ENCODE measurements at regions not wholly inside any gene's neighbourhood (a gene's known extent, or its start where the extent isn't known, plus 50 kb on each side); places are given as distances from the start of the nearest gene placed in this dataset.

DNA sequence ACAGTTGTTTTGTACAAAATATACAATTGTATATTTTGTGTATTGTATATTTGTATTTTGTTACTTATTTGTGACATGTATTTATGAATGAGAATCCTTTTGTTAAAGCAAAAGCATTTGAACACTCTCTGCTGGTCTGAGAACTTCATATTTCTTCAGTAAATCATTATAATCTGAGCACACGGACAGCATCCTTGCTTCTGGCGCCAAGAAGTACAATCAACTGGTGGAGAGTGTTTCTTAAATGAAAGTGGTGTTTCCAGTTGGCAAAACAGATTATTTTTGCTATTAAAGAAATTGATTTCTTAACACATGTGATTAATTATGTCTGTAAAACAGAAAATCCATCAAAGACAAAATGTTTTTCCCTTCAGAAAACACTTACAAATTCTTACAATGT is 95.1 kb upstream of the COPS8 start:
- POLR2A ChIA-PET: no interaction called here
- no peak for TF ChIP-seq PKNOX1 (IDR thresholded peaks at IDR 0.05)
- TF ChIP-seq ARNT (IDR thresholded peaks at IDR 0.05): no peak
- TF ChIP-seq SUZ12 (IDR thresholded peaks at IDR 0.05): no peak
- no peak for TF ChIP-seq CTBP1 (IDR thresholded peaks at IDR 0.05; ENCODE audit: borderline replicate concordance)
- no peak for TF ChIP-seq ZNF384 (IDR thresholded peaks at IDR 0.05)
- no peak for DNase-seq (ENCODE audit: extremely low spot score)
- CTCF ChIA-PET: no interaction called here

- ChIA-PET CTCF (interaction anchor here (1.1 kb wide), 1 partner anchor 15 kb away, joined by 3 read pairs; no protein-coding TSS in a partner anchor), POLR2A (no interaction called here)
- DNase-seq (ENCODE audit: extremely low spot score): no peak
- no peak for TF ChIP-seq FOXM1 (IDR thresholded peaks at IDR 0.05; ENCODE audit: borderline replicate concordance)
- TF ChIP-seq ZNF384 (IDR thresholded peaks at IDR 0.05): no peak
- no peak for TF ChIP-seq CTBP1 (IDR thresholded peaks at IDR 0.05; ENCODE audit: borderline replicate concordance)
- TF ChIP-seq TARDBP (IDR thresholded peaks at IDR 0.05): no peak
- no peak for TF ChIP-seq FOXA1 (IDR thresholded peaks at IDR 0.05)
- TF ChIP-seq FOXK2 (IDR thresholded peaks at IDR 0.05): no peak
- no peak for TF ChIP-seq LEF1 (IDR thresholded peaks at IDR 0.05; ENCODE audit: borderline replicate concordance)
- TF ChIP-seq NFRKB (IDR thresholded peaks at IDR 0.05): no peak
Measured at GRCh38 chr2:236991874-236992273, 93.8 kb upstream of the COPS8 start.

DNA sequence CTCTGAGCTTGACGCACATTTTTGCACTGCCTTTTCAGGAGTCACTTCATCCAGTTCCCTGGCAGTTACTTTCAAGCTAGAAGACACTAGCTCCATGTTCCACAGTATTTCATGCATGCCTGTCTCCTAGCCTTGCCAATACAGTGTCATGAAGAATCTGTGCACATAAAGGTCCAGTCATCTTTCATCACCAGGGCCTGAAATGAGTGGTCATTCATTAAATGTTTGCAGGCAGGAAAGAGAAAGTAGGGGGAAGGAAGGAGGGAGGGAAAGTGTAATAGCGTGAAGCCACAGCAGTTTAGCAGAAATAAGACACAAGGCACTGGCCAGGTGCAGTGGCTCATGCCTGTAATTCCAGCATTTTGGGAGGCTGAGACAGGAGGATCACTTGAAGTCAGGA is 92.4 kb upstream of the COPS8 start:
- ChIA-PET CTCF (no interaction called here), POLR2A (no interaction called here)
- no peak for DNase-seq (ENCODE audit: extremely low spot score)
- TF ChIP-seq L3MBTL2 (conservative IDR thresholded peaks at IDR 0.05) (no peak), SP1 (IDR thresholded peaks at IDR 0.05) (no peak), CTBP1 (IDR thresholded peaks at IDR 0.05; ENCODE audit: borderline replicate concordance) (no peak), SUZ12 (IDR thresholded peaks at IDR 0.05) (no peak), FOXA1 (IDR thresholded peaks at IDR 0.05) (no peak), ZNF384 (IDR thresholded peaks at IDR 0.05) (no peak), LEF1 (IDR thresholded peaks at IDR 0.05; ENCODE audit: borderline replicate concordance) (no peak), PKNOX1 (IDR thresholded peaks at IDR 0.05) (no peak), FOXK2 (IDR thresholded peaks at IDR 0.05) (no peak), BHLHE40 (IDR thresholded peaks at IDR 0.05; ENCODE audit: borderline replicate concordance) (no peak), NFRKB (IDR thresholded peaks at IDR 0.05) (no peak), FOXM1 (IDR thresholded peaks at IDR 0.05; ENCODE audit: borderline replicate concordance) (no peak), TARDBP (IDR thresholded peaks at IDR 0.05) (no peak), ARNT (IDR thresholded peaks at IDR 0.05) (no peak), HDGF (IDR thresholded peaks at IDR 0.05; ENCODE audit: borderline replicate concordance) (no peak), ELF4 (IDR thresholded peaks at IDR 0.05) (no peak)

- ChIA-PET CTCF (interaction anchor here (0.6 kb wide), 1 partner anchor 118 kb away, joined by 3 read pairs; no protein-coding TSS in a partner anchor), POLR2A (no interaction called here)
- DNase-seq (ENCODE audit: extremely low spot score): no peak
- TF ChIP-seq CTBP1 (IDR thresholded peaks at IDR 0.05; ENCODE audit: borderline replicate concordance): no peak
- no peak for TF ChIP-seq FOXM1 (IDR thresholded peaks at IDR 0.05; ENCODE audit: borderline replicate concordance)
- no peak for TF ChIP-seq ZNF384 (IDR thresholded peaks at IDR 0.05)
- TF ChIP-seq L3MBTL2 (conservative IDR thresholded peaks at IDR 0.05): no peak
- no peak for TF ChIP-seq TARDBP (IDR thresholded peaks at IDR 0.05)
- TF ChIP-seq NFRKB (IDR thresholded peaks at IDR 0.05): no peak
- TF ChIP-seq ARNT (IDR thresholded peaks at IDR 0.05): no peak
- TF ChIP-seq FOXA1 (IDR thresholded peaks at IDR 0.05): no peak
- no peak for TF ChIP-seq HDGF (IDR thresholded peaks at IDR 0.05; ENCODE audit: borderline replicate concordance)
- no peak for TF ChIP-seq ELF4 (IDR thresholded peaks at IDR 0.05)
- no peak for TF ChIP-seq SUZ12 (IDR thresholded peaks at IDR 0.05)
- TF ChIP-seq LEF1 (IDR thresholded peaks at IDR 0.05; ENCODE audit: borderline replicate concordance): no peak
- no peak for TF ChIP-seq PKNOX1 (IDR thresholded peaks at IDR 0.05)
- no peak for TF ChIP-seq SP1 (IDR thresholded peaks at IDR 0.05)
- TF ChIP-seq BHLHE40 (IDR thresholded peaks at IDR 0.05; ENCODE audit: borderline replicate concordance): no peak
- TF ChIP-seq FOXK2 (IDR thresholded peaks at IDR 0.05): no peak
Measured at GRCh38 chr2:236994361-236994760, 91.3 kb upstream of the COPS8 start.

GRCh38 chr2:236997069-236997715 is 88.5 kb upstream of the COPS8 start:
- POLR2A ChIA-PET: no interaction called here
- TF ChIP-seq HDGF (IDR thresholded peaks at IDR 0.05; ENCODE audit: borderline replicate concordance) (no peak), ZNF384 (IDR thresholded peaks at IDR 0.05) (no peak), NFRKB (IDR thresholded peaks at IDR 0.05) (no peak), FOXM1 (IDR thresholded peaks at IDR 0.05; ENCODE audit: borderline replicate concordance) (no peak), SP1 (IDR thresholded peaks at IDR 0.05) (no peak), L3MBTL2 (conservative IDR thresholded peaks at IDR 0.05) (no peak), FOXA1 (IDR thresholded peaks at IDR 0.05) (no peak), LEF1 (IDR thresholded peaks at IDR 0.05; ENCODE audit: borderline replicate concordance) (no peak), BHLHE40 (IDR thresholded peaks at IDR 0.05; ENCODE audit: borderline replicate concordance) (no peak)
- CTCF ChIA-PET: no interaction called here
- no peak for DNase-seq (ENCODE audit: extremely low spot score)

GRCh38 chr2:236998236-236998635 is 87.5 kb upstream of the COPS8 start:
- ChIA-PET POLR2A (no interaction called here), CTCF (no interaction called here)
- TF ChIP-seq LEF1 (IDR thresholded peaks at IDR 0.05; ENCODE audit: borderline replicate concordance): no peak
- TF ChIP-seq CTBP1 (IDR thresholded peaks at IDR 0.05; ENCODE audit: borderline replicate concordance): no peak
- no peak for TF ChIP-seq FOXA1 (IDR thresholded peaks at IDR 0.05)
- no peak for TF ChIP-seq ELF4 (IDR thresholded peaks at IDR 0.05)
- TF ChIP-seq ZNF384 (IDR thresholded peaks at IDR 0.05): no peak
- no peak for TF ChIP-seq L3MBTL2 (conservative IDR thresholded peaks at IDR 0.05)
- TF ChIP-seq FOXK2 (IDR thresholded peaks at IDR 0.05): no peak
- no peak for TF ChIP-seq HDGF (IDR thresholded peaks at IDR 0.05; ENCODE audit: borderline replicate concordance)
- TF ChIP-seq PKNOX1 (IDR thresholded peaks at IDR 0.05): no peak
- no peak for TF ChIP-seq SUZ12 (IDR thresholded peaks at IDR 0.05)
- no peak for DNase-seq (ENCODE audit: extremely low spot score)

All from HEK293T (cell line).